GM19372 (cell line): ENCODE measurements at regions not wholly inside any gene's neighbourhood (a gene's known extent, or its start where the extent isn't known, plus 50 kb on each side); places are given as distances from the start of the nearest gene placed in this dataset.
"Not testable (repeated sequence)": the region's sequence is repeated elsewhere in the genome, so short reads cannot be mapped to it uniquely, and the experiment has no call there.

Experiments
- ATAC-seq: cut with Tn5 transposase; IDR thresholded peaks from one replicate; pipeline ENCODE4 v1.9.1; 2021; ENCODE audit warnings: mild to moderate bottlenecking, low read depth, moderate library complexity; ENCODE audit not compliant: unreplicated experiment

GRCh38 chr11:10978198-10978597, 120.3 kb upstream of the ZBED5 start:
- no peak for ATAC-seq

GRCh38 chr11:10975287-10975721, 117.5 kb upstream of the ZBED5 start:
- no peak for ATAC-seq

- ATAC-seq, result no peak
Measured at GRCh38 chr11:10973416-10973815, 115.6 kb upstream of the ZBED5 start.

- ATAC-seq, result no peak
Measured at GRCh38 chr11:10970926-10971325, 113.1 kb upstream of the ZBED5 start.

GRCh38 chr11:10969387-10969786, 111.5 kb upstream of the ZBED5 start:
- ATAC-seq, result no peak

GRCh38 chr11:10956884-10957283, 99.0 kb upstream of the ZBED5 start:
- ATAC-seq, result not testable (repeated sequence)

GRCh38 chr11:10955616-10956015, 97.8 kb upstream of the ZBED5 start:
- ATAC-seq, result no peak

- no peak for ATAC-seq
Measured at GRCh38 chr11:10954184-10954583, 96.3 kb upstream of the ZBED5 start.

GRCh38 chr11:10952872-10953271, 95.0 kb upstream of the ZBED5 start:
- ATAC-seq, result no peak

GRCh38 chr11:10947935-10948334, 90.1 kb upstream of the ZBED5 start:
- not testable (repeated sequence) for ATAC-seq

GRCh38 chr11:10946072-10946471, 88.2 kb upstream of the ZBED5 start:
- no peak for ATAC-seq

GRCh38 chr11:10945196-10945595, 87.3 kb upstream of the ZBED5 start:
- no peak for ATAC-seq

GRCh38 chr11:10943968-10944367, 86.1 kb upstream of the ZBED5 start:
- ATAC-seq, result no peak

GRCh38 chr11:10942620-10943019, 84.8 kb upstream of the ZBED5 start:
- no peak for ATAC-seq

GRCh38 chr11:10941871-10942270, 84.0 kb upstream of the ZBED5 start:
- ATAC-seq, result no peak

- no peak for ATAC-seq
Measured at GRCh38 chr11:10941414-10941813, 83.6 kb upstream of the ZBED5 start.

GRCh38 chr11:10938650-10939387, 81.0 kb upstream of the ZBED5 start:
- no peak for ATAC-seq

- ATAC-seq, result no peak
Measured at GRCh38 chr11:10938231-10938630, 80.4 kb upstream of the ZBED5 start.

GRCh38 chr11:10937385-10937771, 79.5 kb upstream of the ZBED5 start:
- no peak for ATAC-seq

- no peak for ATAC-seq
Measured at GRCh38 chr11:10936626-10937384, 79.0 kb upstream of the ZBED5 start.

- ATAC-seq, result no peak
Measured at GRCh38 chr11:10935015-10935559, 77.2 kb upstream of the ZBED5 start.
